ENCODE measurements at regions not wholly inside any gene's neighbourhood (a gene's known extent, or its start where the extent isn't known, plus 50 kb on each side); places are given as distances from the start of the nearest gene placed in this dataset.

GRCh38 chr20:34185766-34186620, 55.2 kb upstream of the ASIP start:
- peak in 3 of 8 experiments; percentile 31 to 74 (median 74) for ATAC-seq (replicated peaks in 6 of 8)
- Histone ChIP-seq H3K27ac (no peak overlapping the region), H3K4me3 (no peak overlapping the region), H3K4me1 (replicated peaks in 1 of 2) (no peaks in the 10 kb centered on the region)
- in situ Hi-C loops (cut with MboI; ENCODE audit: low pct_unique_long_range_greater_than_20kb in 2 of 9, low sequenced_read_pairs in 9 of 9, unreplicated experiment in 9 of 9) = loop anchor here in 1 of 9 experiments (25.0 kb wide), 1 partner anchor 101 kb away; no protein-coding TSS in a partner anchor
- 2 to 100% (median 87%) methylated on average over 2 to 8 of the region's 9 CpGs; no CpG with 5 or more reads in 1 of the 10 experiments for WGBS, 10 experiments

GRCh38 chr20:34189572-34190163, 51.6 kb upstream of the ASIP start:
- Histone ChIP-seq H3K4me1 (replicated peaks in 1 of 2) (no peaks in the 10 kb centered on the region), H3K4me3 (no peak overlapping the region), H3K27ac (no peak overlapping the region)
- in situ Hi-C loops (cut with MboI; ENCODE audit: low pct_unique_long_range_greater_than_20kb in 2 of 9, low sequenced_read_pairs in 9 of 9, unreplicated experiment in 9 of 9) = loop anchor here in 1 of 9 experiments (25.0 kb wide), 1 partner anchor 98 kb away; no protein-coding TSS in a partner anchor
- ATAC-seq (replicated peaks in 6 of 8) = no peak
- WGBS, 10 experiments = 80 to 100% (median 100%) methylated on average over 1 to 3 of the region's 8 CpGs; no CpG with 5 or more reads in 3 of the 10 experiments

- 0 to 100% (median 40%) methylated on average over 1 to 3 of the region's 3 CpGs; no CpG with 5 or more reads in 1 of the 10 experiments for WGBS, 10 experiments
These were observed 51.0 kb upstream of the ASIP start for GRCh38 chr20:34190262-34190661.

GRCh38 chr20:34190679-34191090, 50.5 kb upstream of the ASIP start:
- 0 to 40% (median 10%) methylated on average over 1 to 3 of the region's 3 CpGs; no CpG with 5 or more reads in 4 of the 10 experiments for WGBS, 10 experiments
- ATAC-seq (replicated peaks in 6 of 8) = peak; percentile 84 to 100 (median 98)
- Histone ChIP-seq H3K27ac (no peak overlapping the region), H3K4me3 (no peak overlapping the region), H3K4me1 (replicated peaks in 1 of 2) (no peaks in the 10 kb centered on the region)
- in situ Hi-C loops (cut with MboI; ENCODE audit: low pct_unique_long_range_greater_than_20kb in 2 of 9, low sequenced_read_pairs in 9 of 9, unreplicated experiment in 9 of 9) = loop anchor here in 1 of 9 experiments (25.0 kb wide), 1 partner anchor 97 kb away; no protein-coding TSS in a partner anchor

More at GRCh38 chr20:34190262-34190661, 51.0 kb upstream of the ASIP start:
- no peak overlapping the region for H3K27ac ChIP-seq
- H3K4me3 ChIP-seq = no peak overlapping the region
- H3K4me1 ChIP-seq (replicated peaks in 1 of 2) = no peaks in the 10 kb centered on the region
- in situ Hi-C loops (cut with MboI; ENCODE audit: low pct_unique_long_range_greater_than_20kb in 2 of 9, low sequenced_read_pairs in 9 of 9, unreplicated experiment in 9 of 9) = loop anchor here in 1 of 9 experiments (25.0 kb wide), 1 partner anchor 97 kb away; no protein-coding TSS in a partner anchor
- peak in 5 of 8 experiments; percentile 4 to 42 (median 24) for ATAC-seq (replicated peaks in 6 of 8)

All from motor neuron (in vitro differentiated cells).